Neuronal stem cell (in vitro differentiated cells): ENCODE measurements at regions not wholly inside any gene's neighbourhood (a gene's known extent, or its start where the extent isn't known, plus 50 kb on each side); places are given as distances from the start of the nearest gene placed in this dataset.

Source experiments
- DNase-seq: peaks from one replicate; pipeline ENCODE4 v3.0.0-alpha.2; 2013; ENCODE audit warnings: low spot score
- H2AFZ ChIP-seq: one replicate; pipeline ENCODE4 v1.6.1; 2013; ENCODE audit warnings: mild to moderate bottlenecking, low read length, inconsistent platforms
- H2AK5ac ChIP-seq: 2 replicates; pipeline ENCODE4 v1.6.1; 2013; ENCODE audit warnings: low read depth, mild to moderate bottlenecking, inconsistent platforms, low read length, moderate library complexity, mixed read lengths
- H2BK120ac ChIP-seq: 2 replicates; pipeline ENCODE4 v1.6.1; 2013; ENCODE audit warnings: low read depth, mild to moderate bottlenecking, inconsistent platforms, low read length, moderate library complexity, mixed read lengths
- H2BK12ac ChIP-seq: one replicate; pipeline ENCODE4 v1.6.1; 2013; ENCODE audit warnings: low read length, inconsistent platforms
- H2BK15ac ChIP-seq: 2 replicates; pipeline ENCODE4 v1.6.1; 2013; ENCODE audit warnings: mild to moderate bottlenecking, low read length, inconsistent platforms, mixed read lengths
- H2BK5ac ChIP-seq: one replicate; pipeline ENCODE4 v1.6.1; 2013; ENCODE audit warnings: inconsistent platforms, mild to moderate bottlenecking, low read length, moderate library complexity
- H3K14ac ChIP-seq: one replicate; pipeline ENCODE4 v1.6.1; 2013; ENCODE audit warnings: low read length, inconsistent platforms
- H3K18ac ChIP-seq: 2 replicates; pipeline ENCODE4 v1.6.1; 2013; ENCODE audit warnings: low read length, inconsistent platforms
- H3K23ac ChIP-seq: 2 replicates; pipeline ENCODE4 v1.6.1; 2013; ENCODE audit warnings: low read depth, mild to moderate bottlenecking, mixed read lengths, low read length, inconsistent platforms; ENCODE audit not compliant: poor library complexity
- H3K27ac ChIP-seq: replicated peaks from 3 replicates; pipeline ENCODE4 v1.5.1; 2013; ENCODE audit warnings: low read length, inconsistent platforms
- H3K27me3 ChIP-seq, 3 experiments: 2 replicates each; pipeline ENCODE4 v1.6.1; 2013; ENCODE audit warnings: low read length in 3 of 3, mild to moderate bottlenecking in 2 of 3, inconsistent platforms in 1 of 3, low read depth in 1 of 3, mixed read lengths in 1 of 3, moderate library complexity in 1 of 3; ENCODE audit not compliant: control insufficient read depth in 3 of 3, insufficient read depth in 3 of 3
- H3K36me3 ChIP-seq, 2 donors: replicated peaks in 1 of 2; 2 replicates each; pipeline ENCODE4 v1.6.1; 2013; ENCODE audit warnings: low read length in 2 of 2; ENCODE audit not compliant: control insufficient read depth in 2 of 2, insufficient read depth in 2 of 2
- H3K4ac ChIP-seq: 2 replicates; pipeline ENCODE4 v1.6.1; 2013; ENCODE audit warnings: inconsistent platforms, mild to moderate bottlenecking, low read length, moderate library complexity
- H3K4me1 ChIP-seq, 2 donors: 1 replicate in 1 of 2; 2 replicates in 1 of 2; pipeline ENCODE4 v1.6.1; 2013; ENCODE audit warnings: low read length in 2 of 2, low read depth in 1 of 2; ENCODE audit not compliant: control insufficient read depth in 2 of 2, insufficient read depth in 1 of 2
- H3K4me2 ChIP-seq: one replicate; pipeline ENCODE4 v1.6.1; 2013; ENCODE audit warnings: mild to moderate bottlenecking, low read length, inconsistent platforms; ENCODE audit not compliant: insufficient read depth, poor library complexity, severe bottlenecking
- H3K4me3 ChIP-seq, 2 donors: 2 replicates each; pipeline ENCODE4 v1.5.1; 2013; ENCODE audit warnings: low read length in 2 of 2, mild to moderate bottlenecking in 2 of 2, inconsistent platforms in 1 of 2, moderate library complexity in 1 of 2
- H3K79me1 ChIP-seq: one replicate; pipeline ENCODE4 v1.6.1; 2013; ENCODE audit warnings: low read depth, mild to moderate bottlenecking, inconsistent platforms, low read length, moderate library complexity
- H3K9ac ChIP-seq: one replicate; pipeline ENCODE4 v1.6.1; 2013; ENCODE audit warnings: mild to moderate bottlenecking, low read depth, low read length, inconsistent platforms; ENCODE audit not compliant: poor library complexity
- H3K9me3 ChIP-seq, 2 donors: replicated peaks in 1 of 2; 2 replicates each; pipeline versions ENCODE3 to v1.6.1; 2013; ENCODE audit warnings: low read length in 2 of 2, mild to moderate bottlenecking in 2 of 2, inconsistent platforms in 1 of 2, low read depth in 1 of 2, mixed read lengths in 1 of 2, moderate library complexity in 1 of 2; ENCODE audit not compliant: control insufficient read depth in 2 of 2, insufficient read depth in 1 of 2
- H4K8ac ChIP-seq: one replicate; pipeline ENCODE4 v1.6.1; 2013; ENCODE audit warnings: low read depth, mild to moderate bottlenecking, inconsistent platforms, low read length, moderate library complexity
- H4K91ac ChIP-seq: one replicate; pipeline ENCODE4 v1.6.1; 2013; ENCODE audit warnings: low read length, low read depth, mild to moderate bottlenecking, inconsistent platforms; ENCODE audit not compliant: poor library complexity
- WGBS, 2 donors: extraction: QIAGEN DNeasy Blood & Tissue Kit; methylation state at CpG; one replicate each; pipeline ENCODE4 v1.1.7; 2013; ENCODE audit warnings: missing lambda C conversion rate in 2 of 2, mixed read lengths in 1 of 2; ENCODE audit not compliant: insufficient read length in 2 of 2, insufficient replicate concordance in 1 of 2; ENCODE audit errors: extremely low coverage in 2 of 2; 5-methylcytosine and 5-hydroxymethylcytosine counted together

DNA sequence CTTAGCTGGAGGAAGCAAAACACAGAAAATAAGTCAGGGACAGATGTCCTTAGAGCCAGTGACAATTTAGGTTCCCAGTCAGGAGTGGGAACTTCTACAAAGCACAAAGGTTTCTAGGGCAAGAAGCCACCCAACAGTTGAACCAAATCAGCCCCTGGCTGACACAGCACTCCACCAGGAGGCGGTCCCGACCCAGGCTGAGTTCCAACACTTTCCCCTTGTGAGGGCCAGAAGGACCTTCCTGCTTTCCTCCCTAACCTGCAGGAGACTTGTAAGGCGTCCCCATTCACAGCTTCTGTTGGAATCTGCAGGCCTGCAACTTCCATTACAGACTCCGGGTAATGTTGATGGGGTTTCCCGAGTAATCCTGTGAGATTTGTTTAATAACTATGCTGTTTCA lies 416.4 kb upstream of the IRX1 start:
- H4K91ac ChIP-seq = no peak overlapping the region
- peaks cover 4 to 12% of the 10 kb centered on the region in 2 donors for H3K4me1 ChIP-seq
- no CpG with 5 or more reads among the region's 5 CpGs for WGBS, 2 donors

DNA sequence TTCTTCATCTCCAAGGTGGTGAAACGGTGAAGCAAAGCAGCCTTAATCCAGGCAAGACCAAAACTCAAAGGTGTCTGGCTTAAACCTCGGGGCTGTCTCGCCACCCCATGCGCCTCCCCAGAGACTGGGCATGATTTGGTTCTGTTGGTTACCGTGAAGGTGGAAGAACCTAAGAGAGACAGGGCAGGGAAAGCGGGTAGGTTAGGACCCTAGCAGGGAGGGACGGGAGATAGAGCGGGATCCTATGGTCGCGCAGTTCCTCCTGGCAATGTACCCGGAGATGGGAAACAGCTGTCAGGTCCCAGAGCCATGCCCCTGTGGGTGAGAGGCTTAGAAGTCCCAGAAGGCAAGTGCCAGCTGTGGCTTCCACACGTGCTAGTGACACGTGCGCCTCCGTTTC lies 418.3 kb upstream of the IRX1 start:
- Histone ChIP-seq H3K4me1 (peaks cover 4 to 12% of the 10 kb centered on the region in 2 donors), H3K27ac (no peak overlapping the region), H3K9me3 (no peaks in the 10 kb centered on the region), H2BK15ac (no peak overlapping the region), H2BK120ac (no peak overlapping the region), H4K91ac (no peak overlapping the region), H3K27me3 (no peaks in the 10 kb centered on the region), H2AFZ (no peak overlapping the region), H3K36me3 (no peaks in the 10 kb centered on the region), H3K79me1 (no peaks in the 10 kb centered on the region), H3K18ac (no peak overlapping the region), H2BK12ac (no peak overlapping the region), H2AK5ac (no peak overlapping the region), H3K9ac (no peak overlapping the region), H3K4me3 (peak overlapping the region in 1 of 2 donors; percentile 59), H3K4me2 (no peak overlapping the region), H2BK5ac (no peak overlapping the region), H4K8ac (no peak overlapping the region), H3K14ac (no peak overlapping the region), H3K4ac (no peak overlapping the region), H3K23ac (no peak overlapping the region)
- DNase-seq = no peak
- no CpG with 5 or more reads among the region's 15 CpGs for WGBS, 2 donors

More for the DNA sequence above, 416.4 kb upstream of the IRX1 start:
- no peaks in the 10 kb centered on the region for H3K36me3 ChIP-seq
- H2AK5ac ChIP-seq = no peak overlapping the region
- no peak overlapping the region for H3K18ac ChIP-seq
- H2BK5ac ChIP-seq = no peak overlapping the region
- H3K9me3 ChIP-seq = no peaks in the 10 kb centered on the region
- no peak overlapping the region for H3K14ac ChIP-seq
- H2AFZ ChIP-seq = no peak overlapping the region
- no peak overlapping the region for H3K4ac ChIP-seq
- no peak for DNase-seq
- no peak overlapping the region for H3K23ac ChIP-seq
- H2BK12ac ChIP-seq = no peak overlapping the region
- H3K4me3 ChIP-seq = no peak overlapping the region
- no peak overlapping the region for H2BK15ac ChIP-seq
- H3K9ac ChIP-seq = no peak overlapping the region
- H3K4me2 ChIP-seq = no peak overlapping the region
- H2BK120ac ChIP-seq = no peak overlapping the region
- H3K27ac ChIP-seq = no peak overlapping the region
- no peak overlapping the region for H4K8ac ChIP-seq
- H3K27me3 ChIP-seq = no peaks in the 10 kb centered on the region
- no peaks in the 10 kb centered on the region for H3K79me1 ChIP-seq

DNA sequence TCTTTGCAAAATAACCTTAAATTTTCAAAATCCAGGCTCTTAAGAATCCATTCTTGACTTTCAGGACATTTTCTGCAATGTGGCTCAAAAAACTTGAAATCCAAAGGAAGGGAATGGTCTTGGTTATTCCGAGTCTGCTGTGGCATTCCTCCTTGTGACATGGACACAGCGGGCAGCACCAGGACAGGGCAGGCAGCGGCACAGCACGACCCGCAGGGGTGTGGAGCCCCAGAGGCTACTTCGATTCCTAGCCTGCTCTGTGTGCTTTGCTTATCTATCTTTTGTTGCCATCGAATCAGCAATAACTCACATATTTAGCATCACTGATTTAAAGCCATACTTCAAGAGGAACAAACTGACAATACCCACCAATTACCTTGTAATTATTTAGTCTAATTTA lies 420.2 kb upstream of the IRX1 start:
- Histone ChIP-seq H3K4me1 (no peaks in the 10 kb centered on the region), H2BK12ac (no peak overlapping the region), H3K9me3 (no peaks in the 10 kb centered on the region), H3K14ac (no peak overlapping the region), H2BK5ac (no peak overlapping the region), H2AK5ac (no peak overlapping the region), H3K27ac (no peak overlapping the region), H3K4me3 (no peak overlapping the region), H3K4ac (no peak overlapping the region), H2BK15ac (no peak overlapping the region), H3K4me2 (no peak overlapping the region), H3K9ac (no peak overlapping the region), H3K36me3 (no peaks in the 10 kb centered on the region), H4K91ac (no peak overlapping the region), H3K79me1 (no peaks in the 10 kb centered on the region), H3K27me3 (no peaks in the 10 kb centered on the region), H2BK120ac (no peak overlapping the region), H2AFZ (no peak overlapping the region), H3K23ac (no peak overlapping the region), H3K18ac (no peak overlapping the region), H4K8ac (no peak overlapping the region)
- no CpG with 5 or more reads among the region's 7 CpGs for WGBS, 2 donors
- no peak for DNase-seq

DNA sequence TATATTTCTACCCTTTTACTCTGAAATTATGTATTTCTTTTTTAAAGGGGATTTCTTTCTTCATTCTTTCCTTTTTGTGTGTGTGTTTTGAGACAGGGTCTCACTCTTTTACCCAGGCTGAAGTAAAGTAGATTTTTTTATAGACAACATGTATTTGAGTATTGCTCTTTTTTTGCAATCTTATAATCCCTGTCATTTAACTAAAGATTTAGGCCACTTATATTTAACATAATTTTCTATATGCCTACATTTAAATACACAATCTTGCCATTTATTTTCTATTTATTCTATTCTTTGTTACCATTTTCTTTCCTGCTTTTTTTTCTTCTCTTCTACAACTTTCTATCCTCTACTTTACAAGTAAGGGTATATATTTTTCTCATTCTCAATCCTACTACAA lies 416.0 kb upstream of the IRX2 start:
- Histone ChIP-seq H2BK120ac (no peak overlapping the region), H3K4me3 (no peak overlapping the region), H3K4me1 (no peaks in the 10 kb centered on the region), H3K18ac (no peak overlapping the region), H3K27me3 (no peaks in the 10 kb centered on the region), H3K14ac (no peak overlapping the region), H2BK12ac (no peak overlapping the region), H3K4ac (no peak overlapping the region), H2BK15ac (no peak overlapping the region), H3K36me3 (no peaks in the 10 kb centered on the region), H3K23ac (no peak overlapping the region), H2BK5ac (no peak overlapping the region), H3K79me1 (no peaks in the 10 kb centered on the region), H2AK5ac (no peak overlapping the region), H4K8ac (no peak overlapping the region), H3K9me3 (no peaks in the 10 kb centered on the region), H4K91ac (no peak overlapping the region), H3K9ac (no peak overlapping the region), H2AFZ (no peak overlapping the region), H3K4me2 (no peak overlapping the region), H3K27ac (no peak overlapping the region)
- no peak for DNase-seq
